ENCODE measurements at regions not wholly inside any gene's neighbourhood (a gene's known extent, or its start where the extent isn't known, plus 50 kb on each side); places are given as distances from the start of the nearest gene placed in this dataset.

DNA sequence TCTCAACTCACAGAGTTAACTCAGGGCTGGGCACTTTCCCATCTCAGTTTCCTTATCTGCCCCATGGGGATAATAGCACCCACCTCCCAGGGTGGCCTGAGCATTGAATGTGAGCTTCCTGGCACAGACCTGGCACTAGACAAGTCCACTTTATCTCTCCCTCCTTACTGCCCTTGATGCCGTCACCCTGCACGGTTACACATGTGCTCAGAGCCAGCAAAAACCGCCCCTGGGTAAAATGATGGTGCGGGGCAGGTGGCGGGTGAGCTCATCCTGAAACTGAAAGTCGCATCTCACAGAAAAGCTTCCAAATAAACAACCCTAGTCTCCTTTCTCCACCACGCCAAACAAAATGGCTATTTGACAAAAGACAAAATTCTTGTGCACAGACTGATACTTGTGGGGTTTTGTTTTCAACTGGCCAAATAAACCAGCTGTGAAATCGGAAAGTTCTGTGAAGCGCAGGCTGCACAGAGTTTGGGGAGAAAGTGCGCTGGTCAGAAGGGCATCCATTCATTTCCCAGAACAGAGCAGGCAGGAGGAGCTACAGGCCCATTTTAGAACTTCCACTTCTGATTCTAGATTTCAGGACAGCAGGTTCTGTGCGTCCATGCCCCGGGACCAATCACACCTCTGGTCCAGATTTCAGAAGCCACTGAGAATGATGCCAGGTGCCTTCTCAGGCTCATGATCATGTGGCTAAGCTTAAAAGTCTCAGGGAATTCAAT is 138.1 kb downstream of the SHANK2 start:
- H3K4me3 ChIP-seq: no peak overlapping the region
- no peaks in the 10 kb centered on the region for H3K36me3 ChIP-seq
- no peaks in the 10 kb centered on the region for H3K4me1 ChIP-seq
- H3K27ac ChIP-seq (replicated peaks in 1 of 4): no peak overlapping the region
- H3K9me3 ChIP-seq: no peaks in the 10 kb centered on the region
- no peak for TF ChIP-seq EP300 (IDR thresholded peaks at IDR 0.05)
- TF ChIP-seq POLR2AphosphoS5 (IDR thresholded peaks at IDR 0.05): no peak
- TF ChIP-seq POLR2A (IDR thresholded peaks at IDR 0.05; ENCODE audit: low read depth): no peak
- TF ChIP-seq, protein P1, sequence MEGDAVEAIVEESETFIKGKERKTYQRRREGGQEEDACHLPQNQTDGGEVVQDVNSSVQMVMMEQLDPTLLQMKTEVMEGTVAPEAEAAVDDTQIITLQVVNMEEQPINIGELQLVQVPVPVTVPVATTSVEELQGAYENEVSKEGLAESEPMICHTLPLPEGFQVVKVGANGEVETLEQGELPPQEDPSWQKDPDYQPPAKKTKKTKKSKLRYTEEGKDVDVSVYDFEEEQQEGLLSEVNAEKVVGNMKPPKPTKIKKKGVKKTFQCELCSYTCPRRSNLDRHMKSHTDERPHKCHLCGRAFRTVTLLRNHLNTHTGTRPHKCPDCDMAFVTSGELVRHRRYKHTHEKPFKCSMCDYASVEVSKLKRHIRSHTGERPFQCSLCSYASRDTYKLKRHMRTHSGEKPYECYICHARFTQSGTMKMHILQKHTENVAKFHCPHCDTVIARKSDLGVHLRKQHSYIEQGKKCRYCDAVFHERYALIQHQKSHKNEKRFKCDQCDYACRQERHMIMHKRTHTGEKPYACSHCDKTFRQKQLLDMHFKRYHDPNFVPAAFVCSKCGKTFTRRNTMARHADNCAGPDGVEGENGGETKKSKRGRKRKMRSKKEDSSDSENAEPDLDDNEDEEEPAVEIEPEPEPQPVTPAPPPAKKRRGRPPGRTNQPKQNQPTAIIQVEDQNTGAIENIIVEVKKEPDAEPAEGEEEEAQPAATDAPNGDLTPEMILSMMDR (IDR thresholded peaks at IDR 0.05): no peak
- WGBS: 64% methylated on average over 10 of the region's 12 CpGs
- peaks cover 0 to 80% (median 0%) of the 10 kb centered on the region in 4 donors for H3K27me3 ChIP-seq
- intact Hi-C loops (cut with DNase I): no loop called here
- no peak for DNase-seq (ENCODE audit: extremely low spot score)

DNA sequence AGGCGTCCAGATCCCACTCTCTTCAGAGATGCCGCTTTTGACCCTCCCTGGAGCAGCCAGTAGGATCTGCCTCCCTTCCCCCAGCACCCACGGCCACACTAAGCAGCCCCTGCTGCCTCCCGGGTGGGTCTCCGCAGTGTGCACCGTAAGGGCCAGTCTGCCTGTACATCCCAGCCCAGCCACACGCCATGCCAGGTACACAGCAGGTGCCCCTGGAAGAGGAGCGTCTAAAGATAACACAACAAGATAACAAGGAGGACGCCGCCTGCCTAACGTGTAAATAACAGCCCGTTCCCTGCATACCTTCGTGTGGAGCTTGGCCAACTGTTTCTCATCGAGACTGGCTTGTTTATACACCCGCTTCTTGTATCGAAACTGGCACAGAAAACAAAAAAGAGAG is 139.4 kb downstream of the SHANK2 start:
- no peaks in the 10 kb centered on the region for H3K36me3 ChIP-seq
- H3K4me3 ChIP-seq: no peak overlapping the region
- H3K9me3 ChIP-seq: no peaks in the 10 kb centered on the region
- intact Hi-C loops (cut with DNase I): no loop called here
- no peaks in the 10 kb centered on the region for H3K4me1 ChIP-seq
- peaks cover 0 to 89% (median 0%) of the 10 kb centered on the region in 4 donors for H3K27me3 ChIP-seq
- DNase-seq (ENCODE audit: extremely low spot score): no peak
- WGBS: 66% methylated on average over 16 of the region's 16 CpGs
- no peak overlapping the region for H3K27ac ChIP-seq (replicated peaks in 1 of 4)
- TF ChIP-seq EP300 (IDR thresholded peaks at IDR 0.05): no peak
- TF ChIP-seq POLR2AphosphoS5 (IDR thresholded peaks at IDR 0.05): no peak
- TF ChIP-seq, protein P1 (IDR thresholded peaks at IDR 0.05): no peak
- no peak for TF ChIP-seq POLR2A (IDR thresholded peaks at IDR 0.05; ENCODE audit: low read depth)

DNA sequence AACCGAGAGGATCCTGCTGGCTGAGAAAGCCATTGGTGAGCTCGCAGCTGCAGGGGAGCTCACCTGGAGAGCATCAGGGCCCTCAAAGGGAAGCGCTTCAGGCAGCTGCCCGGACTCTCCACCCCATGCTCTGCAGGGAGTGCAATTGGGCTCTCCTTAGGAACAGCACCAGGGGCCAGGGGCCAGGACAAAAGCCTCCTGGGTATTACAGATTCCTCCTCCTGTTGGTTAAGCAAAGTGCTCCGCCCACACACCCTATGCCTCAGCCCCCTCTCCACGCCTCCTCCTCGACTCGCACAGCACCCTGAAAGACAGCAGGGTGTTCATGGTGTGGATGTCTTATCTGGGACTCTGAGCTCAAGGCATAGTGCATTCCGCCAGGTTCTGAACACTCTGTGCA is 139.9 kb downstream of the SHANK2 start:
- no peaks in the 10 kb centered on the region for H3K36me3 ChIP-seq
- DNase-seq (ENCODE audit: extremely low spot score): no peak
- H3K4me1 ChIP-seq: no peaks in the 10 kb centered on the region
- no peaks in the 10 kb centered on the region for H3K9me3 ChIP-seq
- TF ChIP-seq, protein P1 (IDR thresholded peaks at IDR 0.05): no peak
- TF ChIP-seq POLR2AphosphoS5 (IDR thresholded peaks at IDR 0.05) (no peak), EP300 (IDR thresholded peaks at IDR 0.05) (no peak), POLR2A (IDR thresholded peaks at IDR 0.05; ENCODE audit: low read depth) (no peak)
- H3K27me3 ChIP-seq: peaks cover 0 to 94% (median 0%) of the 10 kb centered on the region in 4 donors
- intact Hi-C loops (cut with DNase I): no loop called here
- WGBS: 44% methylated on average over 9 of the region's 9 CpGs
- H3K4me3 ChIP-seq: no peak overlapping the region
- H3K27ac ChIP-seq (replicated peaks in 1 of 4): no peak overlapping the region

DNA sequence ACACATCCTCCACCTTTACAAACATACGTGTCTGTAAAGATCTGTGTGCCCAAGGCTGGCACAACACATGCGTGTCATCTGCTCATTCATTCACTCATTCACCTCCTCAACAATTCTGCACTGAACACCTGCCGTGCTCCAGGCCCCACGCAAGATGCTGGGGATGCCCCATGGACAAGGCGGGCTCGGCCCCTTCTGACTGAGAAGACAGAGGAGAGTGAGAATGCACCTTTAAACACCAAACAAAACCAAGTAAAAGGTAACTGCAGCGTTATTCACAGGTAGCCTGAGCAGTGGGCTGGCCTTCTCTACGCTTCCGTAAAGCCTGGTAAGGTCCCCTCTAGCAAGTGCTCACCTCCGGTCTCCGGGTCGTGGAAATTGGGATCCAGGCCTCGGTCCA is 142.8 kb downstream of the SHANK2 start:
- Histone ChIP-seq H3K27me3 (peaks cover 0 to 72% (median 0%) of the 10 kb centered on the region in 4 donors), H3K4me3 (no peak overlapping the region), H3K9me3 (no peaks in the 10 kb centered on the region), H3K36me3 (no peaks in the 10 kb centered on the region), H3K27ac (replicated peaks in 1 of 4) (no peak overlapping the region), H3K4me1 (no peaks in the 10 kb centered on the region)
- intact Hi-C loops (cut with DNase I): no loop called here
- no peak for DNase-seq (ENCODE audit: extremely low spot score)
- 95% methylated on average over 13 of the region's 13 CpGs for WGBS
- TF ChIP-seq, protein P1 (IDR thresholded peaks at IDR 0.05): no peak
- no peak for TF ChIP-seq POLR2A (IDR thresholded peaks at IDR 0.05; ENCODE audit: low read depth)

DNA sequence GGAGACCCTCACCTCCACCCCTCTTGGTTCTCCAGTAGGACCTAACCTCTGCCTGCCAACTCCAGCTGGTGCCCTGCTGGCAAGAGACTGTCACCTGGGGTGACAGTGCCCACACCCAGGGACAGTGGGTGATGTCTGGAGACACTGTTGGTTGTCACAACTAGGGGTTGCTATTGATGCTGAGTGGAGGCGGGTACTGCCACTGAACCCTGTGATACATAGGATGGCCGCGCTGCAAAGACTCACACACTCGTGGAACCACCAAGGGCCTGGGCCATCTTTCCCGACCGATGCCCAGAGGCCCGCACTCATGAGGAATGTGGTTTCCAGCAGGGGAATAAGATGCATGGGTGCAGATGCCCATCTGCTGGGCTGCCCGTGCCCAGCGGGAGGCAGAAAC is 143.2 kb downstream of the SHANK2 start:
- WGBS: 90% methylated on average over 2 of the region's 9 CpGs
- DNase-seq (ENCODE audit: extremely low spot score): no peak
- intact Hi-C loops (cut with DNase I): no loop called here
- no peaks in the 10 kb centered on the region for H3K9me3 ChIP-seq
- TF ChIP-seq, protein P1 (IDR thresholded peaks at IDR 0.05): no peak
- TF ChIP-seq EP300 (IDR thresholded peaks at IDR 0.05): no peak
- TF ChIP-seq POLR2AphosphoS5 (IDR thresholded peaks at IDR 0.05): no peak
- no peak for TF ChIP-seq POLR2A (IDR thresholded peaks at IDR 0.05; ENCODE audit: low read depth)
- H3K36me3 ChIP-seq: no peaks in the 10 kb centered on the region
- H3K4me3 ChIP-seq: no peak overlapping the region
- no peak overlapping the region for H3K27ac ChIP-seq (replicated peaks in 1 of 4)
- H3K4me1 ChIP-seq: no peaks in the 10 kb centered on the region
- peaks cover 0 to 71% (median 0%) of the 10 kb centered on the region in 4 donors for H3K27me3 ChIP-seq
